Vagina (tissue), 2 donors: ENCODE measurements at regions not wholly inside any gene's neighbourhood (a gene's known extent, or its start where the extent isn't known, plus 50 kb on each side); places are given as distances from the start of the nearest gene placed in this dataset.
"Not testable (repeated sequence)": the region's sequence is repeated elsewhere in the genome, so short reads cannot be mapped to it uniquely, and the experiment has no call there.

Experiments
- DNase-seq, 2 donors: peaks; one replicate each; pipeline ENCODE4 v3.0.0-alpha.2; 2017; ENCODE audit errors: extremely low spot score in 2 of 2
- H3K27ac ChIP-seq: fragments of 200-600 bp; sonication (generic); one replicate; pipeline ENCODE4 v1.5.1; 2019
- H3K27me3 ChIP-seq: fragments of 200-600 bp; sonication (generic); one replicate; pipeline ENCODE4 v1.5.1; 2019
- H3K36me3 ChIP-seq, 2 donors: fragments of 200-600 bp; sonication (generic); one replicate each; pipeline ENCODE4 v1.5.1; 2017 to 2019
- H3K4me1 ChIP-seq: fragments of 200-600 bp; sonication (generic); one replicate; pipeline ENCODE4 v1.5.1; 2019
- H3K4me3 ChIP-seq, 2 donors: fragments of 200-600 bp; sonication (generic); 1 replicate in 1 of 2; 2 replicates in 1 of 2; pipeline ENCODE4 v1.5.1; 2016 to 2019
- H3K9me3 ChIP-seq: fragments of 200-600 bp; sonication (generic); one replicate; pipeline ENCODE4 v1.5.1; 2019
- CTCF ChIP-seq, 3 experiments: fragments of 450-650 bp in 2 of 3; fragments of 200-600 bp in 1 of 3; sonication (generic) in 1 of 3; IDR thresholded peaks; one replicate each; pipeline ENCODE4 v1.5.1; 2017 to 2019; ENCODE audit warnings: antibody characterized with exemption in 3 of 3, mild to moderate bottlenecking in 2 of 3, moderate library complexity in 2 of 3
- POLR2A ChIP-seq, 2 donors: fragments of 450-650 bp; IDR thresholded peaks; one replicate each; pipeline ENCODE4 v1.6.1; 2017; ENCODE audit warnings: antibody characterized with exemption in 2 of 2, mild to moderate bottlenecking in 2 of 2, moderate library complexity in 2 of 2
- POLR2AphosphoS5 ChIP-seq, 2 donors: sonication (generic); formaldehyde crosslinking; IDR thresholded peaks; one replicate each; pipeline ENCODE4 v1.9.0; 2017; ENCODE audit warnings: antibody characterized with exemption in 2 of 2, mild to moderate bottlenecking in 2 of 2, low read depth in 1 of 2; ENCODE audit not compliant: insufficient read depth in 1 of 2
- intact Hi-C: fragments of 100-400 bp; cut with DNase I; formaldehyde crosslinking; loops from one replicate; pipeline ENCODE4 v1.15.1; 2023

DNA sequence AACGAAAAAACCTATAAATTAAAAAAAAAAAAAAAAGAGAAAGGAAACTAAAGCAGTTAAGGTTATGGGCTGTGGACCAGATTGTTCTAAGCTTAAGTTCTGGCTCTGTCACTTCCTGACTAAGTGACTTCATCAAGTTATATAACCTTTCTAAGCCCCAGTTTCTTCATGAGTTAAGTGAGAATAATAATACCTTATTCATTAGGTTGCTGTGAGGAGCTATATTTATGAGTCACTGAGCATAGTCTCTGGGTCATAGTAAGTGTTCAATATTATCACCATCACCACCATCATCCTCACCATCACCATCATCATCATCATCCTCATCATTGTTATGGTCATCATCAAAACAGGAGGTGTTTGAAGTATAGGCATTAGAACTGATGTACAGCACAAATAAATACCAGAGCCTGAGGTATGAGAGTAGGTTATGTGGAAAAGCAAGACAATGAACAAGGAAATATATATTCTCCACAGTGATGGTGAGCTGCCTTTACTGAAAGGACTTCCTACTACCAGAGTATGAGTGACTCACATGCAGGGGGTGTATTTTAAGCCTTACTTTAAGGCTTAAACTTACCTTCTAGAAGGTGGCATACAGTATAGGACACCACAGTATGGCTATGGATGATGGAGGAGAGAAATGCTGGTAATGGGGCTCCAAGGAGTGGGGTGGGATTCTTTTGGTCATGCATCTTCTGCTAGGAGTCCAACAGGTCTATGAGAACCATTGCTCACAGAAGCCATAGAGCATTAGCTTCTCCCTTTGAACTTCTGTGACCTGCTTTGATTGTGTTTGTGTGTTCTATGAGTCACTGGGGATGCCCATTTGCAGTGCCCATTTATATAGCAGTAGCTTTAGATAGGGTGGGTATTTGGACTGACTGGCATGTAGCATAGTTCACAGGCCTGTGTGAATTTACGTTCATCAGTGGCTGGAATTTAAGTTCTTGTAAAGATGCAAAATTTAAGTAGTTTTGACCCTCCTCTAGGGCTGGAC, 104.4 kb downstream of the KLF5 start:
- Histone ChIP-seq H3K4me1 (no peaks in the 10 kb centered on the region), H3K27me3 (no peaks in the 10 kb centered on the region), H3K36me3 (no peaks in the 10 kb centered on the region), H3K9me3 (no peaks in the 10 kb centered on the region), H3K4me3 (no peak overlapping the region), H3K27ac (no peak overlapping the region)
- TF ChIP-seq POLR2A (IDR thresholded peaks at IDR 0.05): no peak
- no peak for TF ChIP-seq POLR2AphosphoS5 (IDR thresholded peaks at IDR 0.05; ENCODE audit: insufficient read depth in 1 of 2, low read depth in 1 of 2)
- no peak for TF ChIP-seq CTCF (IDR thresholded peaks at IDR 0.05)
- intact Hi-C loops: no loop called here
- no peak for DNase-seq

DNA sequence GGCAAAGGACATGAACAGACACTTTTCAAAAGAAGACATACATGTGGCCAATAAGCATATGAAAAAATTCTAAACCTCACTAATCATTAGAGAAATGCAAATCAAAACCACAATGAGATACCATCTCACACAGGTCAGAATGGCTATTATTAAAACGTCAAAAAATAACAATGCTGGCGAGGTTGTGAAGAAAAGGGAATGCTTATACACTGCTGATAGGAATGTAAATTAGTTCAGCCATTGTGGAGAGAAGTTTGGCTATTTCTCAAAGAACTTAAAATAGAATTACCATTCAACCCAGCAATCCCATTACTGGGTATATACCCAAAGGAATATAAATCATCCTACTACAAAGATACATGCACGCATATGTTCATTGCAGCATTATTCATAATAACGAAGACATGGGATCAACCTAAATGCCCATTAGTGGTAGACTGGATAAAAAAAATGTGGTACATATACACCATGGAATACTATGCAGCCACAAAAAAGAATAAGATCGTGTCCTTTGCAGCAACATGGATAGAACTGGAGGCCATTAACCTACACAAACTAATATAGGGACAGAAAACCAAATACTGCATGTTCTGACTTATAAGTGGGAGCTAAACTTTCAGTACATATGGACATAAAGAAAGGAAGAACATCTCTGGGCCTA, 101.7 kb downstream of the KLF5 start:
- H3K4me1 ChIP-seq, H3K27me3 ChIP-seq, intact Hi-C loops, H3K36me3 ChIP-seq, DNase-seq, H3K9me3 ChIP-seq, H3K27ac ChIP-seq, H3K4me3 ChIP-seq: not testable (repeated sequence)

- intact Hi-C loops: loop anchor here (10.0 kb wide), 1 partner anchor 1496 kb away; no protein-coding TSS in a partner anchor
- Histone ChIP-seq H3K27ac (no peak overlapping the region), H3K4me3 (no peak overlapping the region), H3K4me1 (no peaks in the 10 kb centered on the region), H3K36me3 (no peaks in the 10 kb centered on the region), H3K9me3 (no peaks in the 10 kb centered on the region), H3K27me3 (no peaks in the 10 kb centered on the region)
- TF ChIP-seq POLR2A (IDR thresholded peaks at IDR 0.05) (no peak), POLR2AphosphoS5 (IDR thresholded peaks at IDR 0.05; ENCODE audit: insufficient read depth in 1 of 2, low read depth in 1 of 2) (no peak), CTCF (IDR thresholded peaks at IDR 0.05) (no peak)
- no peak for DNase-seq
Measured at GRCh38 chr13:73158851-73159250, 100.0 kb downstream of the KLF5 start.

DNA sequence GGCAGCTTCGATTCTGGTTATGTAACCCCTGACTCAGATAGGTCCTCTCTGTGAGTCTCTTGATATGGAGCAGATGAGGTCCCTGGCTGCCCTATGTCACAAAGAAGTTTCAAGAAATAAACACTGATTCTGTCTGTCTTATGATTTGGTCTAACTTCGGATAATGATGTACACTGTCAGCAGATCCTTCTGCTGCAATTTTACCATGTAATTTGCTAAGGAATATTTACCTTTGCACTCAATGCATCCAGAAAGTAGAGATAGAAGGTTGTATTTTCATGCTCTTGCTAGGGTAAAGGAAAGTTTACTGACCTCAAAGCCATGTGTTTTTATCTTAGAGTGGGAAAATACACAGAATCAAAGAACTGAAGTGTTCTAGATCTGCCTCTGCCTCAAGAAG, 98.2 kb downstream of the KLF5 start:
- no peak overlapping the region for H3K4me3 ChIP-seq
- H3K4me1 ChIP-seq: no peaks in the 10 kb centered on the region
- intact Hi-C loops: loop anchor here (10.0 kb wide), 1 partner anchor 1498 kb away; no protein-coding TSS in a partner anchor
- no peaks in the 10 kb centered on the region for H3K9me3 ChIP-seq
- H3K27ac ChIP-seq: no peak overlapping the region
- no peaks in the 10 kb centered on the region for H3K36me3 ChIP-seq
- no peaks in the 10 kb centered on the region for H3K27me3 ChIP-seq
- DNase-seq: no peak
- TF ChIP-seq POLR2AphosphoS5 (IDR thresholded peaks at IDR 0.05; ENCODE audit: insufficient read depth in 1 of 2, low read depth in 1 of 2) (no peak), POLR2A (IDR thresholded peaks at IDR 0.05) (no peak), CTCF (IDR thresholded peaks at IDR 0.05) (no peak)

DNA sequence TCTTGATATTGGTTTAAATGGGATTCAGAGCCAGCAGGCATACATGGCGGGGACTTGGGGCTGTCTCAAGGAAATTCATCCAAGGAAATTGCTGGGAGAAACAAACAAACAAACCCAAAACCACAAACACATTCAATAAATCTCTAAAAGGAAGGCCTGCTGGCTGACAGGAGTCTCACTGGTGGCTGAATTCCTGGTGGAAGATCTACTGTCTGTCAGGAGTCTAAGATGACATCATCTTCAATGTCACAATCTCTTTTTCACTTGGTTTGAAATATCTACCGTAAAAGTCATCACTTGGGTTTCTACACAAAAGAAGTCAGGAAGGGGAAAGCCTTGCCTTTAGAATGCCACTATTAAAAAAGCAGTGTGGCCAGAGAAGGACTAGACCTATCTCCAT, 87.9 kb downstream of the KLF5 start:
- intact Hi-C loops: no loop called here
- Histone ChIP-seq H3K4me3 (no peak overlapping the region), H3K27me3 (no peaks in the 10 kb centered on the region), H3K27ac (no peak overlapping the region), H3K9me3 (no peaks in the 10 kb centered on the region), H3K36me3 (no peaks in the 10 kb centered on the region), H3K4me1 (no peaks in the 10 kb centered on the region)
- no peak for DNase-seq
- TF ChIP-seq POLR2AphosphoS5 (IDR thresholded peaks at IDR 0.05; ENCODE audit: insufficient read depth in 1 of 2, low read depth in 1 of 2) (no peak), CTCF (IDR thresholded peaks at IDR 0.05) (no peak), POLR2A (IDR thresholded peaks at IDR 0.05) (no peak)
